Activated T-cell treated with anti-CD3 and anti-CD28 coated beads, Interleukin-2, amount 50 U/mL, for 24 hours (primary cell): ENCODE measurements at regions not wholly inside any gene's neighbourhood (a gene's known extent, or its start where the extent isn't known, plus 50 kb on each side); places are given as distances from the start of the nearest gene placed in this dataset.
"Not testable (repeated sequence)": the region's sequence is repeated elsewhere in the genome, so short reads cannot be mapped to it uniquely, and the experiment has no call there.

Experiments used
- DNase-seq: peaks from one replicate; pipeline ENCODE4 v3.0.0-alpha.2; 2020
- H3K27ac Mint-ChIP-seq: 2 replicates; pipeline ENCODE4 v1.8.0; 2020; ENCODE audit warnings: mild to moderate bottlenecking, mixed read lengths
- H3K27me3 Mint-ChIP-seq: 2 replicates; pipeline ENCODE4 v1.8.0; 2020; ENCODE audit warnings: mixed read lengths
- H3K36me3 Mint-ChIP-seq: 2 replicates; pipeline ENCODE4 v1.8.0; 2020; ENCODE audit warnings: low read depth, mixed read lengths
- H3K4me1 Mint-ChIP-seq: 2 replicates; pipeline ENCODE4 v1.8.0; 2020; ENCODE audit warnings: low read depth, mixed read lengths
- H3K4me3 Mint-ChIP-seq: 2 replicates; pipeline ENCODE4 v1.8.0; 2020; ENCODE audit warnings: mild to moderate bottlenecking, moderate library complexity, mixed read lengths
- H3K9me3 Mint-ChIP-seq: 2 replicates; pipeline ENCODE4 v1.8.0; 2020; ENCODE audit warnings: mixed read lengths

DNA sequence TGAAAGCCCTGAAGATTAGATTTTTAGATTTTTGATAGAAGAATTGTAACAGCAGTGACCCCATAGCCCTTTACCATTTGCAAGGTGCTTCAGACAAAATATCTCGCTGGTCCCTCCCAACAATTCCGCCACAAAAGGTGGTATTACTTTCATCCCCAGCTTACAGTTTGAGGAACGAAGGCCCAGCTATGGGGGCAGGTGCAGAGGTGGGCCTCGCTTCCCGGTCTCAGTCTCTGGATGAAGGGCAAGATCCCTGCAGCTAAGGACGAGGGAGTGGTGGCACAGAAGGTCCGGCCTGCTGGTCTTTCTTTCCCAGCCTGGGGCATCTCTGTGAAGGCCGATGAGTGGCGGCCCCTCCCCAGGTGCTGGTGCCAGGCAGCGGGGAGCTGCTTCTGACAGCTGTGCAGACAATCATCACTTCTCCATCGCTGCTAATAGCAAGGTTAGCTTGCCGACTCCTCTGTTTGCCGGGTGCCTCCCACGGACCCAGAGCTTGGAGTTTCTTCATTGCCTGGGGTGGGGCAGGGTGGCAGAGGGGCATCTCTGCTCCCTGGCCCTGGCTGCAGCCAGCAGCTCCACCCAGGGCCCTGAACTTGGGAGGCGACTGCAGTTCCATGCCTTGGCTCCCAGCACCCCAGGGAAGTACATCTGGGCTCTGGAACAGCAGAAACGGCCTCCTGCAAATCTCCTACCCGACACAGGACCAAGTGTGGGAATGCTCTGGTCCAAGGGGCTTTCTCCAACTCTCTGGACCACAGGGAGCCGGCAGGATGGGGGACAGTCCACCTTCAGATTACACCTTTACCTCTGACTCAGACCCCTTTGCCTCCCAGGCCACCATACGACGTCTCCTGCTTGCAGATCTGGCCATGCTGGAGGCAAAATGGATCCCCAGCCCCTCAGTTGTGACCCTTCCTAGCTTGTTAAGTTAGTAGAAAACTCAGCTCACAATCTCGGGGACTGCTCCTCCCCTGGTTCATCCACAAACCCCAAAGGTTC lies 170.5 kb downstream of the TRIM43 start:
- not testable (repeated sequence) for H3K27ac Mint-ChIP-seq, DNase-seq, H3K36me3 Mint-ChIP-seq, H3K4me3 Mint-ChIP-seq, H3K27me3 Mint-ChIP-seq, H3K9me3 Mint-ChIP-seq, H3K4me1 Mint-ChIP-seq

DNA sequence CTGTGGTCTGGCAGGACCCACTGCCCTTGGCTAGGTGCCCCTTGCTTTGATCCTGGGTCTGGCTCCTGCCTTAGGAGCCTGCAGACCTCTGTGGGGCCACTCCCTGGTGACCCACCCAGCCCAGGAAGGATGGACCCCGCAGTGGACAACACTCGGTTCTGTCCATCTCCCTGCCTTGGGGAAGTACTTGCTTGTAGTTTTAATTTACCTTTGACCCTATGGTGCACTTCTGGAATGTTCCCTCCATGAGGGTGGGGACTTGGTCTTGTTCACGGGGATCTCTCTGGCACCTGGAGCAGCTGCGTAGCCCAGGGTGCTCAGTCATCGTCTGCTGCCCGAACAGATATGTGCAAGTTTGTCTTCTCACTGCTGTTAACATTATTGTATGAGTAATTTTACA lies 171.3 kb downstream of the TRIM43 start:
- not testable (repeated sequence) for DNase-seq, H3K4me3 Mint-ChIP-seq

DNA sequence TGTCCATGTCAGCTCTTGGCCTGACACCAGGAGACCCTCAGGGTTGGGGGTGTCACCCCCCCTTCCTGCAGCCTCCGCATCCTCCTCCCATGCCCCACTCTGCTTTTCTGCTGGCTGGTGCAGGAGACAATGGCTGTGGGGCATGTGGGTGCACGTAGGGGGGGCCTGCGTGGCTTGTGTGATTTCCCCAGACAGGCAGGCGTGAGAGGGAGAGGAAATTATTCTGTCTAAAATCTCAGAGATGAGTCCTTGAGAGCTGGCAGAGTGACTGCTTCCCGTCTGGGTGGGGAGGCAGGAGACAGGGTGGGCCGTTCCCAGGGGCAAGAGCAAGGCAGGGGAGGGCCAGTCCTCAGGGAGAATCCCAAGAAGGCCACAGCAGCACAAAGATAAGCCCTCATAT lies 173.2 kb downstream of the TRIM43 start:
- H3K9me3 Mint-ChIP-seq, DNase-seq, H3K4me3 Mint-ChIP-seq, H3K36me3 Mint-ChIP-seq, H3K27ac Mint-ChIP-seq, H3K27me3 Mint-ChIP-seq, H3K4me1 Mint-ChIP-seq: not testable (repeated sequence)

More for the DNA sequence above, 171.3 kb downstream of the TRIM43 start:
- not testable (repeated sequence) for H3K4me1 Mint-ChIP-seq, H3K36me3 Mint-ChIP-seq, H3K27me3 Mint-ChIP-seq, H3K27ac Mint-ChIP-seq, H3K9me3 Mint-ChIP-seq

DNA sequence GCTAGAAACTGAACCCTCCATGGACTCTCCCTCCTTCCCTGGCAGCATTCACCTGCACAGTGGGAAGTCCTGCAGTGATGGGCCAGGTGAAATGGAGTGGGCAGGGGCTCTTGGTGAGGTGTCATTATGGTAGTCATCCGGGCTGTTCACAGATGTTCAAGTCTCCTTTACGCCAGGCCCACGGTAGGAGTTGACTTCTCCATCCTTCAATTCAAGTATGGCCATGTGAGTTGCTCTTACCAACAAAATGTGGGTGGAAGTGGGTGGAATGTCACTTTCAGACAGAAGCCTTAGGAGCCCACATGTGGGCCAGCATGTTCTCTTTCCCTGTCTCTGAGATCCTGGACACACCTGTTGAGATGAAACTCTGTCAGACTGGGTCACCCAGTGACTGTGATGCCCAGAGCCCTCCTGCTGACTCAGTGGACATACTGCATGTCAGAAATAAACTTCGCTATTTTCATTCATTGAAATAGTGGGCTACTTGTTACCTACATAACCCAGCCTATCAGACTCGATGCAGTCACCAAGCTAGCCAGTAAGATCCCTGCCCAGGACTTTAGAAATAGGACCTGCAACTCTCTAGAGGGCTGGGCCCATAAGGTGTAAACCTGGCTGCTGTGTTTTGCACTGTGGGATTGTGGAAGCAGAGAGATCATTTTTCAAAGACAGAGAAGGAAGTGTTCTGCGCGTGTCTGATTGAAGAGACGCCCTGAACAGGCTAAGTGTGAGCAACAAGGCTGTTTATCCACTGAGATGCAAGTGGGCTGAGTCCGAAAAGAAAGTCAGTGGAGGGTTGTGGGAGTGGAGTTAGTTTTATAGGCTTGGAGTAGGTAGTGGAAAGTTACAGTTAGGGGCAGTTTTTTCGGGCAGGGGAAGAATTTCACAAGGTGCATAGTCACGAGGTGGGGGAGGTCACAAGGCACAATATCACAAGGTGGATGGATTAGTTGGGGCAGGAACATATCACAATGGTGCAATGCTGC lies 174.4 kb downstream of the TRIM43 start:
- H3K9me3 Mint-ChIP-seq, DNase-seq, H3K4me1 Mint-ChIP-seq, H3K27me3 Mint-ChIP-seq, H3K27ac Mint-ChIP-seq, H3K4me3 Mint-ChIP-seq, H3K36me3 Mint-ChIP-seq: not testable (repeated sequence)

DNA sequence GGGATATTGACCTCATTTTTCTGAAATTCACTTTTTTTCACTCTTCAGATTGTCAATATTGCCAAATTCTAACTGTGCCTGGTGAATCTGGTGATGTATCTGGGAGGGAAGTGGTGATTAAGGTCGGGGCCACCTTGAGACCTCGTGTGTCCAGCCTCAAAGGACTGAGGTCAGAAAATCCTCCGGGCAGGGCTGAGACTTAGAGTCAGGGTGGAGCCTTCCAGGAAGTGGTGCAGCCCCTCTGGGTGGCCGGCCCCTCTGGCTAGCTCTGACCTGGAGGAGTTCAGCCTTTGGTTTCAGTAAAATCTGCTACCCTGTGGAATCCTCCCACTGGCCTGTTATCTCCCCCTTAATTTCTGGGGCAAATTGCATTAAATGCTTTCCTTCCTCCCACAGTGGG lies 175.7 kb downstream of the TRIM43 start:
- H3K36me3 Mint-ChIP-seq, H3K4me1 Mint-ChIP-seq, H3K27me3 Mint-ChIP-seq, DNase-seq, H3K4me3 Mint-ChIP-seq, H3K27ac Mint-ChIP-seq, H3K9me3 Mint-ChIP-seq: not testable (repeated sequence)

DNA sequence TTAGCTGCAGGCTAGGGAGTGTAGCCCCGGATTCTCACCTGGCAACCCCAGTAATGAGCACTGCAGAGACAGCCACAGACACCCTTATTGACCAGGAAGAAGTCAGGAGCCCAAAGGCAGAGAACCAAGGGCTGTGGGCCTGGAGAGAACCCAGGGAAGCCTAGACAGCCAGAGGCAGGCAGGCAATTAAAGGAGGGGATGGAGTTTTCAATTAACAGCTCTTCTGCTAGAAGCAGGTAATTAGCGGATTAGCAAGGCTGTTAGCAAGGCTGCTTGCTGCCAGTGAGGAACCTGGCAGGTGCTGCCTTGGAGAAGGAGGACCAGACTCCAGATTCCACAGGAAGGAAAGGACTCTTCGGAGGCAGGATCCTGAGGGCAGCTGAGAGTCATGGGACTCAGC lies 176.1 kb downstream of the TRIM43 start:
- H3K9me3 Mint-ChIP-seq, result not testable (repeated sequence)

DNA sequence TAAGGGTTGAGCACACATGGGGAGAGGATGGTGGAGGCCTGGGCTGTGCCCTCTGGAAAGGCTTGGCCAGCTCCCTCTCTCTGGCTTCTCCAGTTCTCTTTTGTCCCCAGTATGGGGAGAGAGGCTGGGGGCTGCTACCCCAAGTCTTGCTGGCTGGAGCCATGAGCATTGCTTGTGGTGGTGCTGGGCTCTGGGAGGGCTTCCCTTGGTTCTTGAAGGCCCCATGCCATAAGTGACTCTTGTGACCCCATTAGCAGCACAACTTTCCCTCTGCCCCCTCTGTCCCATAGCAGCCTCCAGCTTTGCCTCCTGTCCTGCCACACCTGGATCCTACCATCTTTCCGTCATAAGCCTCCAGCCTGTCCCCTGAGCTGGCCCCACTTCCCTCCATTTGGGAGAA lies 177.5 kb downstream of the TRIM43 start:
- not testable (repeated sequence) for H3K27me3 Mint-ChIP-seq, H3K9me3 Mint-ChIP-seq, H3K4me1 Mint-ChIP-seq, DNase-seq, H3K36me3 Mint-ChIP-seq, H3K4me3 Mint-ChIP-seq, H3K27ac Mint-ChIP-seq

More for the DNA sequence above, 176.1 kb downstream of the TRIM43 start:
- not testable (repeated sequence) for H3K36me3 Mint-ChIP-seq, H3K4me3 Mint-ChIP-seq, H3K4me1 Mint-ChIP-seq, H3K27ac Mint-ChIP-seq, DNase-seq, H3K27me3 Mint-ChIP-seq

DNA sequence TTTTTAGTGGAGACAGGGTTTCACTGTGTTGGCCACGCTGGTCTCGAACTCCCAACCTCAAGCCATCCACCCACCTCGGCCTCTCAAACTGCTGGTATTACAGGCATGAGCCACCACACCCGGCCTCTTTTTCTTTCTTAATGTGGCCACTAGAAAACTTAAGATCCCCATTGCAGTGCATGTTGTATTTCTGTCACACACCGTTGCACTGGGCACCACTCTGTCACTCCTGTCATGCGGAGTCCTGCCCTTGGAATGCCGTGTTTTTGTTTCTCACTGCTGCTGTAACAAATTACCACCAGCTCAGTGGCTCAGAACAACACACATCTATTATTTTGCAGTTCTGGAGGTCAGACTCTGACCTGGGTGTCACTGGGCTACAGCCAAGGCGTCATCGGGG lies 178.9 kb downstream of the TRIM43 start:
- not testable (repeated sequence) for H3K27me3 Mint-ChIP-seq, H3K9me3 Mint-ChIP-seq, H3K27ac Mint-ChIP-seq, H3K36me3 Mint-ChIP-seq, H3K4me3 Mint-ChIP-seq, DNase-seq, H3K4me1 Mint-ChIP-seq

DNA sequence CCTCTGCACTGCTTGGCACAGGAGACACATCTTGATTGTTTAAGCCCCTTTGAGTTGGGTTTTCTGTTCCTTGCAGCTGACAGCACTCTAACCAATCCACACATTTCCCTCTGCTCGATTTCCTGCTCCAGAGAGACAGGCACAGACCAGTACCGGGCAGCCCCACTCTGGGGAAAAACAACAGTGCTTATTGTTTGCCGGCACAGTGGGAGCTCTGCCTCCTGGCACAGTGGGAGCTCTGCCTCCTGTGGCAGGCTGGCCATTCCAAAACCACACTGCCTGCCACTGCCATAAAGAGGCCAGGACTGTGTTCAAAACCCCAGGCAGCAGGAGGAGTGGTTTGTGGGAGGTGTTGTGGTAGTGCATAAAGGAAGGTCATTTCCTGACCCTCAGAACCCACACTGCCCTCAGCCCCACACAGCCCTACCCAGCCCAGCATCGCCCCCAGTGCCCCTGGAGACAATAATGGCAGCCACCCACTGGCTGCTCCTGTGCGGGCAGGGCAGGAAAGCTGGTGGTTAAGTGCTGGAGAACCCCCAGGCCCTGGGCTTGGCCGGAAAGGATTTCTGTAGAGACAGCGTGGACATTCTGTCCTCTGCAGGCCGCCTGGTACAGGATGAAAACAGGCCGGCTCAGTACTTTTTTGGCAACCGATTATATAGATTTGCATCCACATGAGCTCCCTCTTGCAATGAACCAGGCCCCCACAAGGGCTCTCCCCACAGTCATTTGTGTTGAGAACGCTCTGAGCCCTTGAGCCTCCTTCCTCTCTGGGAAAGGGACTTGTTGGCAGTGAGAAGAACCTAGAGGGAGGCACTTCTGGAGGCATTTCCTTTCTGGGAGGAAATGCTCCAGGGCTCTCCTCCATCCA lies 182.8 kb downstream of the TRIM43 start:
- H3K36me3 Mint-ChIP-seq, H3K9me3 Mint-ChIP-seq, H3K27ac Mint-ChIP-seq, H3K27me3 Mint-ChIP-seq, DNase-seq, H3K4me3 Mint-ChIP-seq, H3K4me1 Mint-ChIP-seq: not testable (repeated sequence)

DNA sequence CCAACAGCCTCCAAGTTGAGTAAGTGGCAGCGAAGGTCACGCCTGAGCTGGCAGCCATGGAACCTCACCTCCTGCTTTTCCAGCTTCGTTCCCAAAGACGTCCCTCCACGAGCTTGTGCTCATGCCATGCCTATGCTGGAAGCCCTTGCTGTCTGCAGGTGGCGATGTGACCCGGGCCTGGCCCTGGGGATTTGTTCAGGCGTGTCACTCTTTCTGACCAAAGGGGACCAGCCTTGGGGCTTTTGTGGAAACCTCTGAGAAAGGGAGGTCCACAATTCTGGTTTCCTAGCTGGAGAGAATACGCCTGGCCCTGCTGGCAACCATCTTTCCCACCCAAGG lies 183.4 kb downstream of the TRIM43 start:
- DNase-seq, H3K4me1 Mint-ChIP-seq, H3K4me3 Mint-ChIP-seq, H3K27me3 Mint-ChIP-seq, H3K36me3 Mint-ChIP-seq, H3K27ac Mint-ChIP-seq, H3K9me3 Mint-ChIP-seq: not testable (repeated sequence)
